HT-29 (cell line): ENCODE measurements at regions not wholly inside any gene's neighbourhood (a gene's known extent, or its start where the extent isn't known, plus 50 kb on each side); places are given as distances from the start of the nearest gene placed in this dataset.
"Not testable (repeated sequence)": the region's sequence is repeated elsewhere in the genome, so short reads cannot be mapped to it uniquely, and the experiment has no call there.

Experiments used
- DNase-seq: peaks from one replicate; pipeline ENCODE4 v3.0.0-alpha.2; 2015; ENCODE audit warnings: low spot score

DNA sequence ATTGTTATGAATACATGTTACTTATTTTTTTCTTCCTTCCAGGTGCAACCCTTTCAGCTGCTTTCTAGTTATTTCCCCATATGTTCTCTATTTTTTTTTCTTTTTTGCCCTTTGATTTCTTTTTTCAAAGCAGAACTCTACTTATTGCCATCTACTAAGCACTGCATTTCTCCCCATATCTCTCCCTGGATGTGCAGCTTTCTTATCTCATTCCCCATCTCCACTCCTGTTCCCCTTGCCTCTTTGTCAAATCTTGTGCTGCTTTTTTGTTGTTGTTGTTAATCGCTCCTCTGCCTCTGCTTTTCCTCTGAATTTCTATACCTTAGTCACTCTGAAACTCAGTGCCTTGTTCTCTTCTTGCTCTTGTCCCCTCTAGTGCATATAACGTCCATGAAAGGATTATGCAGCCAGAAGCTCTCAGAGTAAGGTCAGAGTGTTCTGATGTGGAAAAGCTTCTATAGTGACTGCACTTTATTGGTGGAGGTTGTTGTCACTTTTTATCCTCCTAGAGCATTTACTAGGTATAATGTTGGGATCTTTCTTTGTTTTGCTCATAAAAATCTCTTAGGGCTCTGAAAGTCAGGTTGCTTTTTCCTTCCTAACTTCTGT, 51.1 kb upstream of the JADE1 start:
- no peak for DNase-seq

DNA sequence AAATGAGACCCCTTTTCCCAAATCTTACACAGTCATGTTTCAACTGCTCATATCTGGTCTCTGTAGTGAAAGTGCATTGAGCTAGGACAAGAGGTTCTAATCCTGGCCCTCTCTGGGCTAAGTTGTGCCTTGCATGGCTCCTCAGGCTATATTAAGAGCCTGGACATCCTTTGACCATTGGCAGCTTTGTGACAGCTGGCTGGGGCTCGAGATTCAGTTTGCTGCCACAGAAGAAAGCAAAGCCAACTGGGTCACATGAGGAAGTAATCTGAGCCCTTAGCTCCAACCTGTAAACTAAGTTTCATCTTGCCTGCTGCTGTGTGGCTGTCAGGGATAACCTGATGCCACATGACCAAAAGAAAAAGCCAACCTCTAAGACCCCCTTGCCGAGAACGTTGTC, 51.8 kb upstream of the JADE1 start:
- DNase-seq: no peak

DNA sequence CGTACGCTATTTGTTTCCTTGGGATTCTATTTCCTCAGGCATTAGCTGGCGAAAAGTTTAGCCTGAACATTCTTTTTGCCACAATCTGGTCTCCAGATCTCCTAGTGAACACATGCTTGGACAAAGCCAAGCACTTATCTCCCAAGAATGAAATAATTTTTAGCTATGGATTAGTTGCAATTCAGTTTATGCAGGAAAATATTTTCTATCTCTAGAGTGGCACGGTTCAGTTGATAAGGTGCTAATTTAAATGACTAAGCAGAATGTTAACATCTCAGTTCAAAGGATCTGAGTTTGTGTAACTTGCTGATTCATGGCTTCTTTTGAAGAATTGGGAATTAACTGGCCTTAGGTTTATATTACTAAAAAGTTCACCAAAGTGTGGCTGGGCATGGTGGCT, 58.1 kb upstream of the JADE1 start:
- no peak for DNase-seq

GRCh38 chr4:128741748-128742147, 67.8 kb upstream of the JADE1 start:
- not testable (repeated sequence) for DNase-seq

GRCh38 chr4:128737098-128737513, 72.4 kb upstream of the JADE1 start:
- DNase-seq: no peak

GRCh38 chr4:128735714-128736113, 73.8 kb upstream of the JADE1 start:
- DNase-seq: no peak

GRCh38 chr4:128728190-128728589, 81.3 kb upstream of the JADE1 start:
- DNase-seq: no peak

GRCh38 chr4:128727658-128728057, 81.8 kb upstream of the JADE1 start:
- DNase-seq: no peak

- DNase-seq: no peak
Observed at GRCh38 chr4:128725405-128726055, 84.0 kb upstream of the JADE1 start.

- no peak for DNase-seq
Observed at GRCh38 chr4:128722911-128723310, 86.6 kb upstream of the JADE1 start.

GRCh38 chr4:128721896-128722295, 87.6 kb upstream of the JADE1 start:
- DNase-seq: no peak

GRCh38 chr4:128720270-128720669, 89.2 kb upstream of the JADE1 start:
- DNase-seq: no peak

DNA sequence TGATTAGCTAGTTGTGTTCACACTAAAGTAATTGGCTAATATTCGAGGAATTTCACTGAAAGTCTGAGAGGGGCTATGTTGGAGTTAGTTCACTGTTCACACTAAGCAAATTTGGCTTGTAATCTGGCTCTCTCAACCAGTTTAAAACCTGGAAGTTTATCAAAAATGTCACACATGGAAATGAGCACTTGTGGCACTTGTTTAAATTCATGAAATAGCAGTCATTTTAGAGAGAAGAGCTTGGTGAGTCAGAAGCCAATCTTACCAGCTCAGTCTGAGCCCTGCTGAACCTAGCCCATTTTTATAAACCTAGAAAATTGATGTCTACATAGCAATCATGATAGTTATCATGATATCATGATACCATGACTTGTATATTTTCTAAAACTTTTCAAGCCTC, 90.7 kb upstream of the JADE1 start:
- DNase-seq: no peak

GRCh38 chr4:128716338-128716737, 93.2 kb upstream of the JADE1 start:
- no peak for DNase-seq

DNA sequence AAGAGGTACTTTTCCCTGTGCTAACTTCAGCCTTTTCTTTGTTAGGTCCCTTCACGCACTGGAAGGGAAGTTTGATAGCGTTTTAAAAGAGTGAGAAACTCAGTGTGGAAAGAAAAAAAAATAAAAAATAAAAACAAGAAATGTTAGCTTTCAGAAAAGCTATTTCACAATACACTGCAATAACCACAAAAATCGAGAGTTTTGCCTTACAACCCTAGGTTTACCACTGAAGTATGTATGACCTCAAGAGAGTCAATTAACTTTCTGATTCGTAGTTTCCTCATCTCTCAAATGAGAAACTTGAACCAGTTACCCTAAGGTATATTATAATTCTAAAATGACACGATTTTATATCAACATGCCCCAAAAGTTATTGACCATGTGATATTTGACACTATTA, 93.9 kb upstream of the JADE1 start:
- DNase-seq: no peak

DNA sequence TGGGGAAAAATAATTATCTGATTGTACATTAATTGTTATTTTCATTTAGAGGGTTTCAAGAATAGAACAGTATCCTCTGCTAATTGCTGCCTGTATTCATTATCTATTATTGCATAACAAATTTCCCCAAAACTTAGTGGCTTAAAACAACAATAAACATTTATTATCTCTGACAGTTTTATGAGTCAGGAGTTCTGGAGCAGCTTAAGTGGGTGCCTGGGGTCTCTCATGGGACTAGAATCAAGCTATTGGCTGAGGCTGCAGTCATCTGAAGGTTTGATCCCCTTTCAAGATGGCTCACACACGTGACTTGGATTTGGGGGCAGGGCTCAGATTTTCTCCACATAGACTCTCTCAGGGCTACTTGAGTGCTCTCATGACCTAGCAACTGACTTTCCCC, 98.1 kb upstream of the JADE1 start:
- no peak for DNase-seq

GRCh38 chr4:128709268-128709667, 100.2 kb upstream of the JADE1 start:
- DNase-seq: no peak

DNA sequence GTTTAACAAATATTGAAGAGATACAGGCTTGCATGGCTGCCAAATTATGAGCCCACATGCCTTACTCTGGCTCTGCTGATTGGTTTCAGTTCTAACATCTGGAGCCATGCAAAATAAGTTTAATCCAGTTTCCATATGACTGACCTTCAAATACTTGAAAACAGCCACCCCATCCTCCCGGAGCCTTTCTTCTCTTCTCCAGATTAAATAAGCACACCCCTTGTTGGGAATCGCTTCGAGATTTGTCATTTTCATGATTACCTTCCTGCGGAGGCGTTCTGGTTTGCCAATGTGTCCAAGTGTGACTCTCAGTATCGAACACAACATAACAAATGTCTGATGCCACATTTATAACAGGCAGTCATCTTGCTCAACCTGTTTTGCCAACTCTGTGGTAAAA, 101.6 kb upstream of the JADE1 start:
- DNase-seq: peak; percentile 35

GRCh38 chr4:128703948-128704347, 105.6 kb upstream of the JADE1 start:
- DNase-seq: no peak

GRCh38 chr4:128700659-128701350, 108.7 kb upstream of the JADE1 start:
- no peak for DNase-seq

DNA sequence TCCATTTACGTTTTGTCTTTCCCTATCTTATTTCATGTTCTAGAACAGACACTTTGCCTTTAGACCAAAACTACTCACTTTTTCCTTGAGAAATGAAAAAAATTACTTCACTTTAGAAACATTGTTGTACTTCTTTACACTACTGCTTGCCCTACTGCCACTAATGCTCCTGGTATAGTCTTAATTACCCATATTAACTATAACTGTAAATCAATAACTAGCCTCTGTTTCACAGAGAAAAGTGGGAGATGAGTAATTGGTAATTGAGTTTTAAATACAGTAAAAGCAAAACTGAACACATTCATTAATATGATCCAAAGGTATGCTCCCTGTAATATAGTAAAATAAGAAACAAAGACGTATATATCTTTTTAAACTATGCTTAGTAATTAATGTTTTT, 111.1 kb upstream of the JADE1 start:
- DNase-seq: no peak

DNA sequence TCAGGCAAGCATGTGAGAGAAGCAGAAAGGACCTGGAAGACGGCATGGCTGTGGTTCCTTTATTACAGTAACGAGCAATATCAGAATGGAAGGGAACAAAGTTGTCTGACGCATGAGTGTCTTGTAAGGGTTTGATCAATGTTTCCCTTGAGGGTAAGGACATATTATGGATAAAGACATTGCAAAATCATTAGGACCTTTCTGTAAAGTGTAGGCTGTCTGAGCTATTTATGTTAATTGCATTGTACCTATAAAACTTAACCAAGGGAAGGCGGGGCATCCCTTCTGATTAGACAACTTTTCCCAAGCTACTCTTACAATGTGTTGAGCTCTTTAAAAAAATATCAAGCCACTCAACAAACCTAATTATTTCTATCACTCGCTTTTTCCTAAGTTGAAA, 112.2 kb upstream of the JADE1 start:
- DNase-seq: no peak

DNA sequence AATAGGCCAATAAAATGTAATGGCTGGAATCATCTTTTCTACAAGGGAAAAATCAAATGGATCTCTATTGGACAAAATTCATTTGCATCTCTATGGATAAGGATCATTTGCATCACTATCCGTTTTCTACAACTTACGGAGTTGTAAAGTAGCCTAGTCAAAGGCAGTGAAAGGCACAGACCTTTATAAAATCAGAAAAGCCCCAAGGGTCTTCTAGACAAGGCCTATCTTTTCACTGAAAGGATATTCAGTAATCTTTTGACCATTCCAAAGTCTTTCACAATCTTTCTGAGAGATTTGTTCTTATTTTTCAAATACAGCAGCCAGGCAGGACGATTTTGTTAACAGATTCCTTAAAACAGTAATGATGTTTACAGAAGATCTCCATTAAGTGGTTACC, 119.5 kb upstream of the JADE1 start:
- DNase-seq: no peak
